SJSA1 (cell line): ENCODE measurements at regions not wholly inside any gene's neighbourhood (a gene's known extent, or its start where the extent isn't known, plus 50 kb on each side); places are given as distances from the start of the nearest gene placed in this dataset.
"Not testable (repeated sequence)": the region's sequence is repeated elsewhere in the genome, so short reads cannot be mapped to it uniquely, and the experiment has no call there.

ENCODE experiments used
- DNase-seq, 2 experiments: peaks; one replicate each; pipeline ENCODE4 v3.0.0-alpha.2; 2015 to 2020; ENCODE audit warnings: low spot score in 2 of 2, low read depth in 1 of 2
- H3K27ac ChIP-seq: fragments of 250-450 bp; sonication (Bioruptor Pico); 2 replicates; pipeline ENCODE4 v1.5.1; 2020; ENCODE audit warnings: mild to moderate bottlenecking, moderate library complexity
- H3K27me3 ChIP-seq: fragments of 250-450 bp; sonication (Bioruptor Pico); replicated peaks from 2 replicates; pipeline ENCODE4 v1.5.1; 2020; ENCODE audit warnings: mild to moderate bottlenecking, moderate library complexity
- H3K36me3 ChIP-seq: fragments of 250-450 bp; sonication (Bioruptor Pico); 2 replicates; pipeline ENCODE4 v1.5.1; 2020; ENCODE audit warnings: mild to moderate bottlenecking
- H3K4me1 ChIP-seq: fragments of 250-450 bp; sonication (Bioruptor Pico); replicated peaks from 2 replicates; pipeline ENCODE4 v1.6.1; 2021; ENCODE audit warnings: mild to moderate bottlenecking
- H3K4me3 ChIP-seq: fragments of 250-450 bp; sonication (Bioruptor Pico); 2 replicates; pipeline ENCODE4 v1.5.1; 2020; ENCODE audit warnings: mild to moderate bottlenecking
- H3K9me3 ChIP-seq: fragments of 250-450 bp; sonication (Bioruptor Pico); replicated peaks from 2 replicates; pipeline ENCODE4 v1.5.1; 2020; ENCODE audit warnings: mild to moderate bottlenecking

DNA sequence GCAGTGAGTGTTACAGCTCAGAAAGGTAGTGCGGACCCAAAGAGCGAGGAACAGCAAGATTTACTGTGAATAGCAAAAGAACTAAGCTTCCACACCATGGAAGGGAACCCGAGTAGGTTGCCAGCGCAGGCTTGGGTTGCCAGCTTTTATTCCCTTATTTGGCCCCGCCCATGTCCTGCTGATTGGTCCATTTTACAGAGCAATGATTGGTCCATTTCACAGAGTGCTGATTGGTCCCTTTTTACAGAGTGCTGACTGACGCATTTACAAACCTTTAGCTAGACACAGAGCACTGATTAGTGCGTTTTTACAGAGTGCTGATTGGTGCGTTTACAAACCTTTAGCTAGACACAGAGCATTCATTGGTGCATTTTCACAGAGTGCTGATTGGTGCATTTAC lies 1030.7 kb downstream of the EPHA7 start:
- H3K4me1 ChIP-seq, DNase-seq, H3K9me3 ChIP-seq, H3K36me3 ChIP-seq, H3K27ac ChIP-seq, H3K4me3 ChIP-seq, H3K27me3 ChIP-seq: not testable (repeated sequence)

DNA sequence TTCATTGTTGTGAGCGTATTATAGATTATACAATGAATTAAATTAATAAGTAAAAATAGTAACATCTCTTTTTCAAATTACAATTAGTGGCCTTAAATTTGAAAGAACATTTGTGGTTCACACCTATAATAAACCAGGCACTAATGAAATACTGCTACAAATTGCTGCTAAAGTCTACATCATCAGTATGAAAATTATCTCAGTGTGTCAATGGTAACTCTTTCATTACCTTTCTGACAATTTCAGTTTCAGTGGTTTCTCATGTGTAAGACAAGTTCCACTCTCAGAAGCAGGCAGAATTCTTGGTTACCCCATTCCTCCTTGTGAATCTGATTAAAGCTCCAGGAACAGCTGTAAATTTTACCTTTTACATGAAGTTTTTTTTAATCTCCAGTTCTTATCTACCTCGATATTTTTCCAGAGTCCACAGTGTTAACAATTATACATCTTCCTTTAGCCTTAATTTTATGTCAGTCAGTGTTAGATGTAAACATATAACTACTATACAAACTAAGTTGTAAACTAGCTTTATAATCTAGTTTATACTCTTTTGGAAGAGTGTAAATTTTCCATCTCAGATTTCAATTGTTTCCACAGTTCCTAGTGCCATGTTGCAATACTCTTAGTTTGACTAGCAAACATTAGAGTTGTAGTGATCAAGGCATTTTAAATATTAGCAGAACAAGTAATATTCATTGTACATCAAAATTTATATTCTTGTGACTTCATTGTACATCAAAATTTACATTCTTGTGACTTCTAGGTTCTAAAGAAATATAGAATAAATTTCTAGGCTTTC lies 1038.4 kb downstream of the EPHA7 start:
- H3K4me3 ChIP-seq, result no peak overlapping the region
- H3K27me3 ChIP-seq, result no peaks in the 10 kb centered on the region
- H3K9me3 ChIP-seq, result no peaks in the 10 kb centered on the region
- no peak for DNase-seq
- no peak overlapping the region for H3K27ac ChIP-seq
- H3K36me3 ChIP-seq, result no peaks in the 10 kb centered on the region
- H3K4me1 ChIP-seq, result no peaks in the 10 kb centered on the region

DNA sequence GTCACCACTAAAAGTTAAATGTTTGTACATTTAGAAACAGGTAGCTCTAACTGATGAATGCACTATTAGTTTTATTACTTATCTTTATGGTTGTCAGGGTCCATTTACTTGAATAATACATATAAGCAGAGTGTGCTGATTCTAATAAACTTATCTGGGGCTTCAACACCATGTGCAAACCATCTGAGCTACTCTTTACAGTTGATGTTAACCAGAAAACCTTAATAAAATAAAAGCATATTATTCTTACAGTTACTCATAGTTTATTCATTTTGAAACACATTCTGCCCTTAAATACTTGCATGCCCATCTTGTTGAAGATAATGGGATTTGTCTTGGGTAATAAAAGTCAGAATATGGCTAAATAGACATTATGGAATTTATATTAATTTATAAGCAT lies 1042.2 kb downstream of the EPHA7 start:
- Histone ChIP-seq H3K4me1 (no peaks in the 10 kb centered on the region), H3K27ac (no peak overlapping the region), H3K36me3 (no peaks in the 10 kb centered on the region), H3K27me3 (no peaks in the 10 kb centered on the region), H3K9me3 (no peaks in the 10 kb centered on the region), H3K4me3 (no peak overlapping the region)
- DNase-seq, result no peak

GRCh38 chr6:92376691-92377090 lies 1042.7 kb downstream of the EPHA7 start:
- Histone ChIP-seq H3K9me3 (no peaks in the 10 kb centered on the region), H3K27ac (no peak overlapping the region), H3K27me3 (no peaks in the 10 kb centered on the region), H3K36me3 (no peaks in the 10 kb centered on the region), H3K4me3 (no peak overlapping the region), H3K4me1 (no peaks in the 10 kb centered on the region)
- no peak for DNase-seq

GRCh38 chr6:92371211-92372208 lies 1047.8 kb downstream of the EPHA7 start:
- no peak overlapping the region for H3K4me3 ChIP-seq
- H3K9me3 ChIP-seq, result no peaks in the 10 kb centered on the region
- H3K4me1 ChIP-seq, result no peaks in the 10 kb centered on the region
- no peak for DNase-seq
- H3K27ac ChIP-seq, result no peak overlapping the region
- H3K27me3 ChIP-seq, result no peaks in the 10 kb centered on the region
- no peaks in the 10 kb centered on the region for H3K36me3 ChIP-seq

- Histone ChIP-seq H3K4me3 (no peak overlapping the region), H3K4me1 (no peaks in the 10 kb centered on the region), H3K27me3 (no peaks in the 10 kb centered on the region), H3K9me3 (no peaks in the 10 kb centered on the region), H3K36me3 (no peaks in the 10 kb centered on the region), H3K27ac (no peak overlapping the region)
- no peak for DNase-seq
Measured at GRCh38 chr6:92369309-92369708, 1050.0 kb downstream of the EPHA7 start.

DNA sequence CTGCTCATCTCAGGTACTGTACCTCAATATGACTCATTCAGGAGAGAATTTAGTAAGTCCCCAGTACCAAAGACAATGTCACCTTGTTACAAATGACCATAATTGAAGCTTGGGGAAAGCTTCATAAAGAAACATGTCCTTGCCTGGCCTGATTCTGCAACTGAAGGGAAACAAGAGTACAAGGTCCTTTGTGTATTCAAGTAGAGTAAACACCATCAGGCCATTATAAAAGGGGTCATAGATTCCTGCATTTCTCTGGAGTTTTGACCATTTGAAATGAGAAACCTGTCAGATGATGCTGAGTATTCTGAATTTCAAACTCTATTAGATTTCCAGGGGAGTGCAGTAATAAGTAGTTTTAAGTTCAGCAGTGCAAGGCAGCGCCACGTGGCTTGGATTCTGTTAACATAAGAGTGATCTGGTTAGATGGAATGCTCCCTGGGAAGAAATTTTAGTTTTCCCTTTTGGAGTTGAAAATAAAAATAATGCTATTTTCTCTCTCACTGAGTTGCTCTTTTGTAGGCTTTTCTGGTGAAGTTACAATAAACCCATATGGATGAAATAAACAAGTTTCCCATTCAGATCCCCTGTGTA lies 1054.3 kb downstream of the EPHA7 start:
- Histone ChIP-seq H3K27me3 (no peaks in the 10 kb centered on the region), H3K4me1 (no peaks in the 10 kb centered on the region), H3K4me3 (no peak overlapping the region), H3K9me3 (no peaks in the 10 kb centered on the region), H3K36me3 (no peaks in the 10 kb centered on the region), H3K27ac (no peak overlapping the region)
- DNase-seq, result no peak

DNA sequence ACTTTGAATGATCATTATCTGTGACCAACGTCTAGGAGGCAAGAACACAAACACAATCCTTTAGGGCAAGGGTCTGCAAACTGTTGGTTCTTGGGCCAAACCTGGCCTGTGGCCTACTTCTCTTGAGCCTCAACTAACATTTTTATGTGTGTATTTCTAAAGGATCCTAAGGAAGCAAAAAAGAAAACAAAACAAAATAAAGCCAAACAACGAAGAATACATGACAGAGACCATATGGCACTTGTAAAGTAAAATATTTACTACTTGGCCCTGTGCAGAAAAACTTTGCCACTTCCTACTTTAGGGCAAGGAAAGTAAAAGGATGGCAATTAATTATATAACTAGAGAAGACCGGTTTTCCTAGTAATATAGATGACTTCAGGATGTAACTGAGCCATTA lies 1056.2 kb downstream of the EPHA7 start:
- Histone ChIP-seq H3K9me3 (no peaks in the 10 kb centered on the region), H3K27me3 (no peaks in the 10 kb centered on the region), H3K36me3 (no peaks in the 10 kb centered on the region), H3K4me1 (no peaks in the 10 kb centered on the region), H3K27ac (no peak overlapping the region), H3K4me3 (no peak overlapping the region)
- DNase-seq, result no peak

GRCh38 chr6:92362404-92362803 lies 1057.0 kb downstream of the EPHA7 start:
- no peak for DNase-seq
- H3K9me3 ChIP-seq, result no peaks in the 10 kb centered on the region
- H3K27me3 ChIP-seq, result no peaks in the 10 kb centered on the region
- no peak overlapping the region for H3K4me3 ChIP-seq
- no peaks in the 10 kb centered on the region for H3K36me3 ChIP-seq
- H3K27ac ChIP-seq, result no peak overlapping the region
- H3K4me1 ChIP-seq, result no peaks in the 10 kb centered on the region

DNA sequence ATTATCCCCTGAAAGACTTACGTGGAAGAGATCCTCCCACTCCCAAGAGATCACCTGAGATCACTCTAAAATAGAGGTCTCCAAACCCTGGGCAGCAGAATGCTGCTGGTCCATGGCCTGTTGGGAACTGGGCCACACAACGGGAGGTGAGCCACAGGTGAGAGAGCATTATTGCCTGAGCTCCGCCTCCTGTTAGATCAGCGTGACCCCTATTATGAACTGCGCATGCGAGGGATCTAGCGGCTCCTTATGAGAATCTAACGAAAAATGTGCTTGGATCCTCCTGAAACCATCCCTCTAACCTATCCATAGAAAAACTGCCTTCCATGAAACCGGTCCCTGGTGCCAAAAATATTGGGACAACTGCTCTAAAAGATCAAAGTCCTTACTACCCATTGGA lies 1057.4 kb downstream of the EPHA7 start:
- DNase-seq, result no peak
- Histone ChIP-seq H3K27me3 (no peaks in the 10 kb centered on the region), H3K36me3 (no peaks in the 10 kb centered on the region), H3K9me3 (no peaks in the 10 kb centered on the region), H3K4me1 (no peaks in the 10 kb centered on the region), H3K4me3 (no peak overlapping the region), H3K27ac (no peak overlapping the region)

- no peak for DNase-seq
- H3K9me3 ChIP-seq, result no peaks in the 10 kb centered on the region
Measured at GRCh38 chr6:92354270-92354829, 1065.0 kb downstream of the EPHA7 start.

DNA sequence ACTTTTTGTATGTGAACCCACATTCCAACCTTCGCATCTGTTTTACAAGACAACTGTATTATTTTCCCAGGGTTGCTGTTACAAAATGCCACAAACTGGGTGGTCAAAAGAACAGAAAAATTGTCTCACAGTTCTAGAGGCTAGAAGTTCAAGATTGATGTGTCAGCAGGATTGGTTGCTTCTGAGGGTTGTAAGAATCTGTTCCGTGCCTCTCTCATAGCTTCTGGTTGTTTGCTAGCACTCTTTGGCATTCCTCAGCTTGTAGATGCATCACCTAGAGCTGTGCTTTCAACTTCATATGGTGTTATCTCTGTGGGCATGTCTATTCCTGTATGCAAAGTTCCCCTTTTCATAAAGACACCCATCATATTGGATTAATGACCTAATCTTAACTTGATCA lies 1067.2 kb downstream of the EPHA7 start:
- Histone ChIP-seq H3K27ac (no peak overlapping the region), H3K4me3 (no peak overlapping the region), H3K4me1 (no peaks in the 10 kb centered on the region), H3K27me3 (no peaks in the 10 kb centered on the region), H3K9me3 (no peaks in the 10 kb centered on the region), H3K36me3 (no peaks in the 10 kb centered on the region)
- DNase-seq, result no peak

More at GRCh38 chr6:92354270-92354829, 1065.0 kb downstream of the EPHA7 start:
- no peak overlapping the region for H3K4me3 ChIP-seq
- H3K36me3 ChIP-seq, result no peaks in the 10 kb centered on the region
- H3K27ac ChIP-seq, result no peak overlapping the region
- no peaks in the 10 kb centered on the region for H3K4me1 ChIP-seq
- H3K27me3 ChIP-seq, result no peaks in the 10 kb centered on the region

GRCh38 chr6:92341201-92341600 lies 1078.2 kb downstream of the EPHA7 start:
- no peaks in the 10 kb centered on the region for H3K4me1 ChIP-seq
- H3K36me3 ChIP-seq, result no peaks in the 10 kb centered on the region
- no peaks in the 10 kb centered on the region for H3K9me3 ChIP-seq
- H3K27me3 ChIP-seq, result no peaks in the 10 kb centered on the region
- no peak for DNase-seq
- H3K27ac ChIP-seq, result no peak overlapping the region
- no peak overlapping the region for H3K4me3 ChIP-seq
